ENCODE measurements at regions not wholly inside any gene's neighbourhood (a gene's known extent, or its start where the extent isn't known, plus 50 kb on each side); places are given as distances from the start of the nearest gene placed in this dataset.

- no peak for DNase-seq (ENCODE audit: low read depth in 4 of 4, low spot score in 2 of 4)
These were observed 74.6 kb upstream of the DOK6 start for GRCh38 chr18:69326094-69326493.

- DNase-seq (ENCODE audit: low read depth in 4 of 4, low spot score in 2 of 4), result no peak
These were observed 72.6 kb upstream of the DOK6 start for GRCh38 chr18:69328086-69328485.

- DNase-seq (ENCODE audit: low read depth in 4 of 4, low spot score in 2 of 4), result no peak
These were observed 70.2 kb upstream of the DOK6 start for GRCh38 chr18:69330385-69331005.

- DNase-seq (ENCODE audit: low read depth in 4 of 4, low spot score in 2 of 4), result no peak
These were observed 50.6 kb upstream of the DOK6 start for GRCh38 chr18:69349912-69350597.

All from left renal cortex interstitium (tissue), 4 donors.